ENCODE measurements at regions not wholly inside any gene's neighbourhood (a gene's known extent, or its start where the extent isn't known, plus 50 kb on each side); places are given as distances from the start of the nearest gene placed in this dataset.

DNA sequence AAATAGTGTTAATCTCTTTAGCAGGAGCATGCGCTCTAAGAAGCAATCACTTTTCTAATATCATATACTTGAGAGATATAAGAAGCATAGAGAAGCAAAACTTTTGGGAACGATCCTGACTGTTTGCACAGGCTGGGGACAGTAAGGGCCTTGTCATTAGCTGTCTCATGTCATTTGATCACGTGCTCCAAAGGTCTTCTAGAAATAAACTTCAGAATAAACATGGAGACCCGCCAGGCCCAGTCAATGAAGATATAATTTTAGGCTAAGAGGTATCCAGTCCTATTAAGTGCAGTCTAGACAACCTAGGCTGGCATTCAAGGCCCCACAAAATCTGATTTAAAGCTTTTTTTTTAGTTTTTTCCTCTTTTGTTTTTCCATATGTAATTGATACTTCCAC is 111.0 kb upstream of the APC start:
- DNase-seq: no peak

- DNase-seq: peak; percentile 10
Observed at GRCh38 chr5:112628214-112628980, 109.3 kb upstream of the APC start.

DNA sequence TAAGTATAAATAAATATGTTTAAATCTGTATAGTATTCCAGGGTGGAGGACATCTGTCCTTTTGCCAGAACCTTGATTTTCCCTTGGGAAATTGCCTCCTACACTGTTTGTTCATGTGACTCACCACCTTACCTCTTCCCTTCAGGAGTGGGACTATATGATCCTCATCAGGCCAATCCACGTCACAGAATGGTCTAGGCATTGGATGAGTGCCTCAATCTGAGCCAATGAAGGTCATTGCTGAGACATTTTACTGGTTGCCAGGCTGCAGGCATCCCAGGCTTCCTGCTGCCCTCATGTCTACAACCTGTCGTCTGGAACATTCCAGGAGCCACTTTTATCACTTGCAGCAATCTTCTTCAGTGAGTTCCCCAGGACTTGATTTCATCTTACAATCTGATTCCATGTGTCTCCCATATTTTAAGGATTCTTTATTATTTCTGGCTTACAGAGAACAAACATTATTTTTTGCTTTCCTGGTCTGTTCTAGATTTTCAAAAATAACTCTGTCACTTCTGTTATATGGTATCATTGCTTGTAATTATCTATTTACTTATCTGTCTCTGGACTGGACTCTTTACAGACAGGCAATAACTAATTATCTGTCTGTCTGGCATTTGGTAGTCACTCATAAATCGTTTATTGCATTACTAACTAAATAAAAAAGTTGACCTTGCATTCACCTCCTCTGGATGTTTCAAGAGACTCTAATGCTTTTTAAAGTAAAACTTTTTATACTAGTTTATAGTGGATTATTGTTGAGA is 107.3 kb upstream of the APC start:
- no peak for DNase-seq

DNA sequence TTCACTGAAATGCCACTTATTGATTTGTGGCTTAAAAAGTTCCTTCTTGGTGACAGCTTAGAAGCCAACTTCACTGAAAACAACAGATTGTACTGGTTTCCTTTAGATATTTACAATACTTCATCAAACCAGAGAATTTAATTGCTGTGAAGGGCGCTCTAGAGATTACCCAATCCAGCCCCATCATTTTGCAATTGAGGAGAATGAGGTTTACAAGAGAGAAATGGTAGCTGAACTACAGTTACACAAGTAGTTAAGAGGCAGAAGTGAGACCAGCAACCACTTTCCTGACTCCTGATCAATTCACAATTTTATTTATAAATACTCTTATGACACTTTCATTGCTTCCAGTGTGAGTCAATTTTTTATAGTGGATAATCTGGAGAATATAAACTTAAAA is 103.5 kb upstream of the APC start:
- DNase-seq: no peak

GRCh38 chr5:112634796-112635195 is 102.9 kb upstream of the APC start:
- no peak for DNase-seq

DNA sequence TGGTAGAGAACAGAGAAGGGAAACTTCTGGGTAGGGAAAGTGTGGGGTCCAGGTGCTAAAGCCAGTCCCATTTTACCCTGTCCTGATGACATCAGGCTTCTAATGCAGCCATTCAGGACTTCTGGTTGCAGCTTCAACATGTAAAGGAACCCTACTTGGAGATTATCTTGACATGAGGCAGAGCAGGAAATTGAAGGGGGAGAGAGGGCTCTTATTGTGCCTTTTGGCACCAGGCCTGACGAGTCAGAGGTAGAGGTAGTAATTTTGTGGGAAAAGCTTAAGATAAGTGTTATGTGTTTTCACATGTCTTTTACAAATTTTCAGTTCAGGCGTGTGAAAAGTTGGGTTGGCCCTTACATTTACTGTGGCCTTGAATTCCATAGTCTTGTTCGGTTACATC is 102.4 kb upstream of the APC start:
- DNase-seq: no peak

DNA sequence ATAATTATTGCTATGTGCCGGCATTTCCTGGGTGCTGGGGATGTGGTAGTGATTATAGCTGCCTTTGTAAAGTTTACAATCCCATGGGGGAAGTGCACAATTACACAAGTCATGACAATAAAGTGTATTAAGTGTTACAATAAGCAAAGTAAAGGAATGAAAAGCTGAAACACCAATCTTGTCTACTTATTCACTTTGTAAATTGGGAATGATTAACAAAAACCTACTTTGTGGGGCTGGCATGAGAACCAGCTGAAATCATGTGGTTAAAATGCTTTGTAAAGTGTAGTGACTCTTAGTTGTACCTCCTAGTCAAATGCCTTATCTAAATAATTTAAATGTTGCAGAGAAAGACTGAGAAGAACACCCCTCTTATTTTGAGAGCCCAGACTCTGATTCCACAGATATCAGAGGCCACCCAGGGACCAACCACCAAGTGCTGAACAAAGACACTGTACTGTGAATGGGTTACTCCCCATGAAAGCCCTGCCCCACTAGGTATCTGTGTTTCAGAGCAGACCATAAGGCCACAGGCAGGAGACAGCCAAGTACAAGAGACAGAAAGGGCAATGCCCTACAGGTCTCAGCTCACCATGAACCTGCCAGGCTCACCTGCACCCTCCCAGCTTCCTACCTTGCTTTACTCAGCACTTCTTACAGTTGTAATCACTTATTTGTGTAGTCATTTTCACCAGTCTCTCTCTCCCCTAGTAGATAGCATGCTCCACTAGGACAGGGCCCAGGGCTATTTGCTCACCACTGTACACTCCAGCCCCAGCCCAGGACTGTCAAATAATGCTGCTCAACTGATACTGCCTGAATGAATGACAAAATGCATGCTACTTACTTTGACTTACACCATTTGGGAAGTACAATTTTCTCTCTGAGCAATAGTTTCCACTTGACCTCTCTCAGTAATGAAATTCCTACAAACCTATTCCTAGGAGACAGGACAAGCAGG is 101.6 kb upstream of the APC start:
- peak; percentile 21 for DNase-seq

DNA sequence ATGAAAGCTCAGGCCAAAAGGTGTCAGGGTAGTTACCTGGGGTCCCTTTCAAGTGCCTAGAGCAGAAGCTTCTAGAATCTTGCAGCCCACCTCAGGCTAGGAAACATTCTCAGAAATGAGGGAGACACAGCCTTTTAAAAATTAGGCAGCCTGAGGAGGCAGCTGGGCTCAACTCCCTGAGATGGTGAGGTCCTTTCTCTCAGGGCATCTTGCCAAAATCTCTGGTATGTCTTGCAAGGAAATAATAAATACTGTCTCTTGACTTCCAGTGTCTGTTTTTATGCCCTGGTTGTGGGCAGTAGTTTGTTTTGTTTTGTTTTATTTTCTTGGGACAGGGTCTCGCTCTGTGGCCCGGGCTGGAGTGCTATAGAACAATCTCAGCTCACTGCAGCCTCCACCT is 100.9 kb upstream of the APC start:
- no peak for DNase-seq

- no peak for DNase-seq
Observed at GRCh38 chr5:112637343-112637742, 100.3 kb upstream of the APC start.

GRCh38 chr5:112640546-112640945 is 97.1 kb upstream of the APC start:
- no peak for DNase-seq

GRCh38 chr5:112641515-112642110 is 96.1 kb upstream of the APC start:
- no peak for DNase-seq

GRCh38 chr5:112642885-112643284 is 94.8 kb upstream of the APC start:
- DNase-seq: no peak

GRCh38 chr5:112643339-112643971 is 94.2 kb upstream of the APC start:
- no peak for DNase-seq

- no peak for DNase-seq
Observed at GRCh38 chr5:112646139-112646936, 91.3 kb upstream of the APC start.

DNA sequence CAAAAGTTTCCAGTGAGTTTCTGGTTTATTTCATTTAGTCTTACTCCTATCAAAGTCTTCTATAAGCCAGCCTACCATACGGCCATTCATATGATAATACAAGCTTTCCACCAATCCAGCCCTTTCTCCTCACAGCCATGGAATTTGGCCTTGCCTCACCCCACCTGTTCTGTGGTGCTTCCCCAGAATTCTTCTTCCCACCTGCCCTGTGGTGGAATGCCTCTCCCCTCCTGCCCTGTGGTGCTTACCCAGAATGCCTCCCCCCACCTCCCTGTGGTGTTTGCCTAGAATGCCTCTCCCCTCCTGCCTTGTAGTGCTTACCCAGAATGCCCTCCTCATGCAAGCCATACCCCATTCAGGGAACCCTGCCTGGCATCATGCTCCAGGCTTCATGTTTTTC is 90.3 kb upstream of the APC start:
- DNase-seq: no peak

GRCh38 chr5:112648264-112648663 is 89.4 kb upstream of the APC start:
- DNase-seq: no peak

DNA sequence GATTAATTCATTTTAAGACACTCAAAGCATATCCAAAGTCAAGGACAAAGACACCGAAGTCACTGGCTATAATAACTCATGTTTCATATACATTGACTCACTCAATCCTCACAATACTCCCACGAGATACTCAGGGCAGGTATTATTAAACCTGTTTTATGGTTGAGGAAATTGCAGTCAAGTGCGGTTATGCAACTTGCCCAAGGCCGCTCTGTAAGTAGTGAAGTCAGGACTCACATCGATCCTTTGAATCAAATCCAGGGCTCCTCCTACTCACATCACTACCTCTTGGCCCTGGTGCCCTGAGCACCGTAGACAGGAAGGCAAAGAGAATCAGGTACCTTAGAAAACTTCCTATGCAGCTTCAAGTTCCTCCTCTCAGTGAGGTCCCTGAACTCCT is 87.8 kb upstream of the APC start:
- no peak for DNase-seq

GRCh38 chr5:112653638-112654205 is 84.0 kb upstream of the APC start:
- no peak for DNase-seq

- DNase-seq: no peak
Observed at GRCh38 chr5:112655513-112655912, 82.2 kb upstream of the APC start.

DNA sequence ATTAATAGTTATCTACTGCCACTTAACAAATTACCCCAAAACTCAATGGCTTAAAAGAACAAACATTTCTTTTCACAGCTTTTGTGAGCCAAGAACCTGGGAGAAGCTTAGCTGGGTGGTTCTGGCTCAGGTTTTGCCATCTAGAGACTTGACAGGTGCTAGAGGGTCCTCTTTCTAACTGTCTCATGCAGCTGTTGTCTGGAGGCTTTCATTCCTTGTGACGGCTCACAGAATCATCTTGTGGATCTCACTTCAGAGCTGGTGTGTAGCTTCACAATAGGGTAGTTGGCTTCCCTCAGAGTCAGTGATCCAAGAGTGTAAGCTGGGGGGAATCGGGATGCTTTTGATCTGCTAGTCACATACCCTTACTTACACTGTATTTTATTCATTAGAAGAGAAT is 81.2 kb upstream of the APC start:
- no peak for DNase-seq

DNA sequence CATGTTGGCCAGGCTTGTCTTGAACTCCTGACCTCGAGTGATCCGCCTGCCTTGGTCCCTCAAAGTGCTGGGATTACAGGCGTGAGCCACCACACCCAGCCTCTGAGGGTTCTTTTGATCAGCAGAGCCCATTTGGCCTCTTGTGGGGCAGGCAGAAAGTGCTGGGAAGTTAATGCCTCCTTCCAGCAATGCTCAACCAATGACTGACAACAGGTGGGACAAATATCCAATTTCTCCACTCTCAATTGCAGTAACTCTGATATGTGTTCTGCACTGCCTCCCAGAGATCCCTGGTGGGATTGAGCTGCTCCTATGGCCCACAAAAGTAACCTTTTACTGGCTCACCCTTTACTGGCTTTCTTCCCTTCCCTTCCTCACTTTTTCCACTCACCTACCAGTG is 79.9 kb upstream of the APC start:
- no peak for DNase-seq

All from right kidney (tissue), 1 donor.